Duodenal mucosa (tissue), 2 donors: ENCODE measurements at regions not wholly inside any gene's neighbourhood (a gene's known extent, or its start where the extent isn't known, plus 50 kb on each side); places are given as distances from the start of the nearest gene placed in this dataset.

Source experiments
- H3K27ac ChIP-seq: one replicate; pipeline ENCODE4 v1.7.0; 2013; ENCODE audit warnings: low read depth, low read length
- H3K27me3 ChIP-seq, 2 donors: one replicate each; pipeline ENCODE4 v1.7.0; 2013; ENCODE audit warnings: low read length in 2 of 2, control low read depth in 1 of 2; ENCODE audit not compliant: insufficient read depth in 2 of 2, control insufficient read depth in 1 of 2
- H3K36me3 ChIP-seq, 2 donors: one replicate each; pipeline ENCODE4 v1.7.0; 2013; ENCODE audit warnings: low read length in 2 of 2, control low read depth in 1 of 2; ENCODE audit not compliant: insufficient read depth in 2 of 2, control insufficient read depth in 1 of 2
- H3K4me1 ChIP-seq, 2 donors: one replicate each; pipeline ENCODE4 v1.7.0; 2013; ENCODE audit warnings: low read length in 2 of 2, control low read depth in 1 of 2; ENCODE audit not compliant: insufficient read depth in 2 of 2, control insufficient read depth in 1 of 2
- H3K4me3 ChIP-seq, 2 donors: one replicate each; pipeline ENCODE4 v1.7.0; 2013; ENCODE audit warnings: low read length in 2 of 2, low read depth in 1 of 2
- H3K9ac ChIP-seq, 2 donors: one replicate each; pipeline ENCODE4 v1.7.0; 2013; ENCODE audit warnings: low read length in 2 of 2, low read depth in 1 of 2
- H3K9me3 ChIP-seq, 2 donors: one replicate each; pipeline ENCODE4 v1.7.0; 2013; ENCODE audit warnings: low read length in 2 of 2, control low read depth in 1 of 2; ENCODE audit not compliant: control insufficient read depth in 1 of 2

DNA sequence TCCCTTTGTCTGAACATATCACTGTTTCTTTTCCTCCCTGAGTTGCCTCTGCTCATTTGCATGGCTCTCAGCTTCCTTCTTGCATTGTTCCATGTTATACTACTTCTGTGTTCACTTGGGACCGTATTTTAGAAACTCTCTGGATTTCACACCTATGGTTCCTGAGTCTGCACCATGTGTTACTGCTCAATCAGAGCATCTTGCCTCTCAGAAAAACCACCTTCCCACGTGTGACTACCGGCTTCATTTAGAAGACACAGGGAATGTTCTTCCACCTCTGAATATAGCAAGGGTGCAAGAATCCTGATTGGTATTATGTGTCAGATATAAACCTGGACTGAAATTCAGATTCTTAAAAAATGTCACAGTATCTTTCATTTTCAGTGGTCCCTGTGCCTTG lies 731.2 kb downstream of the TDRD15 start:
- H3K4me3 ChIP-seq: no peak overlapping the region
- no peak overlapping the region for H3K9ac ChIP-seq
- H3K27me3 ChIP-seq: no peaks in the 10 kb centered on the region
- no peak overlapping the region for H3K27ac ChIP-seq
- H3K4me1 ChIP-seq: no peaks in the 10 kb centered on the region
- no peaks in the 10 kb centered on the region for H3K36me3 ChIP-seq
- H3K9me3 ChIP-seq: peaks cover 3 to 5% of the 10 kb centered on the region in 2 donors

DNA sequence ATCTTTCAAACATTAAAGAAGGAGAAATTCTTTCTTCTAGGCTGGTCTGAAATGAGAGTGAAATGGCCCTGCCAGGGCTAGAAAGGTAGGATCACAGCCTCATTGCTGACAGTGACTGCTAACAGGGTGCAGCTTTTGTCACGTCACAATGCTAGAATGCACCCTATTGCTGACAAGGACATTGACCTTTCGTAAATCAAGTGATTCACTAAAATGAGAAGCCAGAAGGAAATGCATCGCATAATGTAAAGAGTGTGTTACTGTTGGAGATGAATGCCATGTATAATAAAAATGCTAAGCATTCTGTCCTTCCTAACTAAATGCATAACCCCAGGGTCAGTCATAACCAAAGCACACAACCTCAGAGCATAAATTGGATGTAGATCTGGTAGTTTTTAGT lies 732.9 kb downstream of the TDRD15 start:
- Histone ChIP-seq H3K27ac (no peak overlapping the region), H3K4me1 (no peaks in the 10 kb centered on the region), H3K4me3 (no peak overlapping the region), H3K36me3 (no peaks in the 10 kb centered on the region), H3K9me3 (peaks cover 3 to 5% of the 10 kb centered on the region in 2 donors), H3K27me3 (no peaks in the 10 kb centered on the region), H3K9ac (no peak overlapping the region)

GRCh38 chr2:21860907-21861306 lies 737.1 kb downstream of the TDRD15 start:
- H3K9me3 ChIP-seq: peaks cover 3 to 8% of the 10 kb centered on the region in 2 donors
- H3K4me3 ChIP-seq: no peak overlapping the region
- no peak overlapping the region for H3K27ac ChIP-seq
- no peaks in the 10 kb centered on the region for H3K36me3 ChIP-seq
- no peak overlapping the region for H3K9ac ChIP-seq
- H3K27me3 ChIP-seq: no peaks in the 10 kb centered on the region
- no peaks in the 10 kb centered on the region for H3K4me1 ChIP-seq

GRCh38 chr2:21866316-21866715 lies 742.5 kb downstream of the TDRD15 start:
- H3K4me1 ChIP-seq: no peaks in the 10 kb centered on the region
- no peak overlapping the region for H3K9ac ChIP-seq
- no peaks in the 10 kb centered on the region for H3K27me3 ChIP-seq
- H3K9me3 ChIP-seq: peaks cover 3 to 9% of the 10 kb centered on the region in 2 donors
- no peak overlapping the region for H3K4me3 ChIP-seq
- H3K36me3 ChIP-seq: no peaks in the 10 kb centered on the region
- H3K27ac ChIP-seq: no peak overlapping the region

- H3K27ac ChIP-seq: no peak overlapping the region
- H3K4me3 ChIP-seq: no peak overlapping the region
- H3K27me3 ChIP-seq: no peaks in the 10 kb centered on the region
- H3K4me1 ChIP-seq: no peaks in the 10 kb centered on the region
- H3K9ac ChIP-seq: no peak overlapping the region
- no peaks in the 10 kb centered on the region for H3K36me3 ChIP-seq
- H3K9me3 ChIP-seq: peaks cover 0 to 17% of the 10 kb centered on the region in 2 donors
Measured at GRCh38 chr2:21887881-21888280, 764.1 kb downstream of the TDRD15 start.

GRCh38 chr2:21890041-21890440 lies 766.3 kb downstream of the TDRD15 start:
- H3K4me3 ChIP-seq: no peak overlapping the region
- no peaks in the 10 kb centered on the region for H3K36me3 ChIP-seq
- H3K9me3 ChIP-seq: peaks cover 0 to 13% of the 10 kb centered on the region in 2 donors
- H3K4me1 ChIP-seq: no peaks in the 10 kb centered on the region
- H3K27me3 ChIP-seq: no peaks in the 10 kb centered on the region
- no peak overlapping the region for H3K27ac ChIP-seq
- no peak overlapping the region for H3K9ac ChIP-seq

DNA sequence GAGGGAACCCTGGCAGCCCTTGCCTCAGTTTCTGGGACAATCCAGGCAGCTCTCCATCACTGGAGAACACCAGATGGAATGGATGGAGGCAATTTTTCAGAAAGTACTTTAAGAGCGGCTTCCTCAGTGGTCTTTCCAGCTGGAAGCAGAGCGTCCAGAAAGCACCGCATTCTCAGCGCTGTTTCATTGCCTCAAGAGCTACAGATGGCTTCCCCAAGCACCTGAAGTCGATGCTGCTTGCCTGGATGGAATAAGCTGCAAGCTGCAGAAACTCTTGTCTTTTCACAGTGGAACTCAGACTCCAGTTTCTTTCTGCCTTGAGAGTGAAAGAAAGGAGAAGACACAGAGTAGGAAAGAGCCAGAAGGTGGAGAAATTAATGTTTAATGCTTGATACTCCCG lies 766.9 kb downstream of the TDRD15 start:
- Histone ChIP-seq H3K4me1 (no peaks in the 10 kb centered on the region), H3K27me3 (no peaks in the 10 kb centered on the region), H3K4me3 (no peak overlapping the region), H3K36me3 (no peaks in the 10 kb centered on the region), H3K27ac (no peak overlapping the region), H3K9me3 (peaks cover 0 to 12% of the 10 kb centered on the region in 2 donors), H3K9ac (no peak overlapping the region)

- H3K27ac ChIP-seq: no peak overlapping the region
- no peaks in the 10 kb centered on the region for H3K27me3 ChIP-seq
- H3K9me3 ChIP-seq: peaks cover 0 to 10% of the 10 kb centered on the region in 2 donors
- no peak overlapping the region for H3K4me3 ChIP-seq
- no peaks in the 10 kb centered on the region for H3K4me1 ChIP-seq
- H3K9ac ChIP-seq: no peak overlapping the region
- H3K36me3 ChIP-seq: no peaks in the 10 kb centered on the region
Measured at GRCh38 chr2:21891191-21891590, 767.4 kb downstream of the TDRD15 start.

DNA sequence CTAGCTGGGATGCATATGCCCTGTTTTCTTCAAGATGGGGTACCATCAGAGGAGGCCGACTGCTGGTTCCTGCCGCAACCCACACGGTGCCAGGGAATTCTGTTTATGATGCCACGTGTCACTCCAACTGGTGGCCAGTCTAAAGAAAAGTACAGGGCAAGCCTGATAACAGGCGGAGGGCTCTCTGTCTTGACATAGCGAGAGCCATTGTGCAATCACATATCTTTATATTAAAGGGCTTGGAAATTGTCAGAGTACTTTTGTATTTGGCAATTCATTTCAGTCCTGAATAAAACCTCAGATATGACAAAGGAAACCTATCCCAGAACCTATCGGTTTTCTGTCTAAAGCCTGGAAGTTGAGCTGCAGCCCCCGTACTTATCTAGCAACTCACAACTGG lies 768.4 kb downstream of the TDRD15 start:
- Histone ChIP-seq H3K36me3 (no peaks in the 10 kb centered on the region), H3K27ac (no peak overlapping the region)

GRCh38 chr2:21895200-21895599 lies 771.4 kb downstream of the TDRD15 start:
- Histone ChIP-seq H3K4me3 (no peak overlapping the region), H3K9me3 (peaks cover 0 to 3% of the 10 kb centered on the region in 2 donors), H3K27me3 (no peaks in the 10 kb centered on the region), H3K27ac (no peak overlapping the region), H3K4me1 (no peaks in the 10 kb centered on the region), H3K9ac (no peak overlapping the region), H3K36me3 (no peaks in the 10 kb centered on the region)

More for the DNA sequence above, 768.4 kb downstream of the TDRD15 start:
- no peaks in the 10 kb centered on the region for H3K27me3 ChIP-seq
- H3K9me3 ChIP-seq: peaks cover 1 to 3% of the 10 kb centered on the region in 2 donors
- no peak overlapping the region for H3K4me3 ChIP-seq
- H3K4me1 ChIP-seq: no peaks in the 10 kb centered on the region
- no peak overlapping the region for H3K9ac ChIP-seq
